NT2/D1 (cell line): ENCODE measurements at regions not wholly inside any gene's neighbourhood (a gene's known extent, or its start where the extent isn't known, plus 50 kb on each side); places are given as distances from the start of the nearest gene placed in this dataset.

Experiments used
- YY1 ChIP-seq: IDR thresholded peaks from 2 replicates; pipeline ENCODE4 v1.6.1; 2011; ENCODE audit not compliant: insufficient read length, insufficient read depth
- ZNF274 ChIP-seq: IDR thresholded peaks from 2 replicates; pipeline ENCODE4 v1.6.1; 2011; ENCODE audit warnings: mild to moderate bottlenecking, low read depth, low read length

GRCh38 chr12:63038713-63039100 is 103.8 kb upstream of the PPM1H start:
- TF ChIP-seq YY1 (no peak), ZNF274 (no peak)
